Colonic mucosa (tissue), 4 donors: ENCODE measurements at regions not wholly inside any gene's neighbourhood (a gene's known extent, or its start where the extent isn't known, plus 50 kb on each side); places are given as distances from the start of the nearest gene placed in this dataset.

Experiments used
- DNase-seq: peaks from one replicate; pipeline ENCODE4 v3.0.0-alpha.2; 2020
- H3K27ac ChIP-seq: fragments of 200-600 bp; one replicate; pipeline ENCODE4 v1.8.0; 2021
- H3K27me3 ChIP-seq: fragments of 200-600 bp; one replicate; pipeline ENCODE4 v1.8.0; 2021
- H3K36me3 ChIP-seq: fragments of 200-600 bp; one replicate; pipeline ENCODE4 v1.8.0; 2021
- H3K4me1 ChIP-seq: fragments of 200-600 bp; one replicate; pipeline ENCODE4 v1.8.0; 2021; ENCODE audit warnings: mild to moderate bottlenecking
- H3K4me3 ChIP-seq: fragments of 200-600 bp; one replicate; pipeline ENCODE4 v1.8.0; 2021
- H3K9ac ChIP-seq, 2 donors: one replicate each; pipeline ENCODE4 v1.7.0; 2013; ENCODE audit warnings: control low read depth in 2 of 2, low read depth in 2 of 2, low read length in 2 of 2
- H3K9me3 ChIP-seq: fragments of 200-600 bp; one replicate; pipeline ENCODE4 v1.8.0; 2021
- CTCF ChIP-seq: fragments of 200-600 bp; IDR thresholded peaks from one replicate; pipeline ENCODE4 v1.8.0; 2022; ENCODE audit warnings: antibody characterized with exemption, mild to moderate bottlenecking
- intact Hi-C: fragments of 100-400 bp; cut with DNase I; formaldehyde crosslinking; loops from one replicate; pipeline ENCODE4 v1.14.1; 2022
- donor health status: healthy.
- donor health status: DM: no; HTN: no; CAD: no.
- donor health status: DM: no; HTN: no; CAD: no.

DNA sequence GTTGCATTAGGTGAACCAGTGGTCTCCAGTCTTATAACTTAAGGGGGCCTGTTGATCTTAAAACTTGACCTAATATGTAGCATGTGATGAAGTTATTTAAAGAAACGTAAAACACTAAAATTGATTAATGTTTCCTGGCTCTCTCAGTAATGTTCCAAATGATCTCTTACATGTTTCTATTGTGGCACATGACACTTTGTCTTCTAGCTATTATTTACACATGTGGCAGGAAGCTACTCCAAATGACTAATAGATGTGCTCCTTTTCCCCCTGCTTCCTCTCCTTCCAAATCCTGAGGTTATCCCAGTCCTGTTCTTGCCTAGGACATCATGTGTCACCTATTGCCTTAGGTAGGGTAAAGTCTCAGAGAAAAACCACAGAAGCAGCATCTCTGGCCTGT lies 89.4 kb downstream of the FAS start:
- intact Hi-C loops: no loop called here
- H3K9me3 ChIP-seq: no peaks in the 10 kb centered on the region
- H3K27ac ChIP-seq: no peak overlapping the region

DNA sequence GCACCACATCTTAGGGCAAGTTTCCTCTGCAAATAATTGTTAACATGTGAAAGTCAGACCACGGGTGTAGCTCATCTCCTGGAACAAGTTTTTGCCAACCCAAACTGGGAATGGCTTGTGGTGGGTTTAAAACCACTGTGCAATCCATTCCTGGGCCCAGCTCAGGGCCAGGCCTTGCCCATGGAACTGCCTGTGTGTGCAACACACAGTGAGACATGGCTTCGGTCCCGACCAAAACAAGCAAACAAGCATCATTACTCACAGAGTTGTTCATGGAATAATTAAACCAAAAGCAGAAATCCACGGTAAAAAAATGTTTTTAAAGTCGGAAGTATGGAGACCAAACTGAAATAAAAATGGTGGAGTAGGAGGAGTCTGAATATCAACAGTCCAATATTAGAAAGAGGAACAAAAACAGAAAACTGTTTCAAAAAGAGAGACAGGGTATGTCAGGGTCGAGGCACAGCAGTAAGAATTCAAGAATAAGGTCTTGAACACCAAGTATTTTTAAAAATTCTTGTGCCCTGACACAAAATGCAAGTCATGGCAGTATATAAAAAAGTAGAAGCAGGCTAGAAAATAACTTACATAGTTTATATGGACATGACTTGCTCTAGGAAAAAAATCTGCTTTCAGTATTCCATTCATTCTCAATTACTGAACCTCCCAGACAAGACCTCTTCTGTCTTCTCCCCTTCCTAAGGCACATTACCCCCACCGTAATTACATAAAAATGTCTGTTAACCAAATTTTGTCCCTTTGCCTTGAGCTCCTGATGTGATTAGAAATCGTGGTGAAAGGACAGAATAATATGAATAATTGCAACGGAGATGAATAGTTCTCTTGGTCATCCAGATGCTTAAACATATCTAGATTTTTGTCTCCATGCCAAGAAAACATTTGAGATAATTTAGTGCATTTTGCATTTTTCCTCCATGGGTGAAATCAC lies 88.4 kb downstream of the FAS start:
- Histone ChIP-seq H3K27me3 (no peaks in the 10 kb centered on the region), H3K4me1 (no peaks in the 10 kb centered on the region), H3K27ac (no peak overlapping the region), H3K9me3 (no peaks in the 10 kb centered on the region), H3K4me3 (no peak overlapping the region), H3K36me3 (no peaks in the 10 kb centered on the region), H3K9ac (no peak overlapping the region)
- TF ChIP-seq CTCF: no peak
- intact Hi-C loops: no loop called here
- DNase-seq: no peak

More for the DNA sequence above, 89.4 kb downstream of the FAS start:
- no peaks in the 10 kb centered on the region for H3K36me3 ChIP-seq
- no peak for DNase-seq
- no peak for TF ChIP-seq CTCF
- no peak overlapping the region for H3K9ac ChIP-seq
- no peaks in the 10 kb centered on the region for H3K27me3 ChIP-seq
- no peak overlapping the region for H3K4me3 ChIP-seq
- no peaks in the 10 kb centered on the region for H3K4me1 ChIP-seq

- Histone ChIP-seq H3K27ac (no peak overlapping the region), H3K4me1 (no peaks in the 10 kb centered on the region)
- no peak for TF ChIP-seq CTCF
These were observed 85.5 kb downstream of the FAS start for GRCh38 chr10:89076120-89076519.

GRCh38 chr10:89075631-89076030 lies 85.0 kb downstream of the FAS start:
- no peaks in the 10 kb centered on the region for H3K9me3 ChIP-seq
- intact Hi-C loops: no loop called here
- TF ChIP-seq CTCF: no peak

More at GRCh38 chr10:89076120-89076519, 85.5 kb downstream of the FAS start:
- H3K9ac ChIP-seq: no peak overlapping the region
- H3K27me3 ChIP-seq: no peaks in the 10 kb centered on the region
- H3K36me3 ChIP-seq: no peaks in the 10 kb centered on the region
- DNase-seq: no peak
- no peak overlapping the region for H3K4me3 ChIP-seq
- intact Hi-C loops: no loop called here
- H3K9me3 ChIP-seq: no peaks in the 10 kb centered on the region

GRCh38 chr10:89074120-89074519 lies 83.5 kb downstream of the FAS start:
- H3K27me3 ChIP-seq: no peaks in the 10 kb centered on the region

More at GRCh38 chr10:89075631-89076030, 85.0 kb downstream of the FAS start:
- H3K9ac ChIP-seq: no peak overlapping the region
- no peaks in the 10 kb centered on the region for H3K36me3 ChIP-seq
- H3K27ac ChIP-seq: no peak overlapping the region
- no peaks in the 10 kb centered on the region for H3K4me1 ChIP-seq
- H3K27me3 ChIP-seq: no peaks in the 10 kb centered on the region
- no peak overlapping the region for H3K4me3 ChIP-seq
- DNase-seq: no peak

More at GRCh38 chr10:89074120-89074519, 83.5 kb downstream of the FAS start:
- Histone ChIP-seq H3K9ac (no peak overlapping the region), H3K9me3 (no peaks in the 10 kb centered on the region), H3K36me3 (no peaks in the 10 kb centered on the region), H3K27ac (no peak overlapping the region), H3K4me1 (no peaks in the 10 kb centered on the region), H3K4me3 (no peak overlapping the region)
- TF ChIP-seq CTCF: no peak
- DNase-seq: no peak
- intact Hi-C loops: no loop called here
